Parathyroid adenoma (tissue), 2 donors: ENCODE measurements at regions not wholly inside any gene's neighbourhood (a gene's known extent, or its start where the extent isn't known, plus 50 kb on each side); places are given as distances from the start of the nearest gene placed in this dataset.

Experiments
- H2AFZ ChIP-seq: fragments of 300-600 bp; sonication (generic); one replicate; pipeline ENCODE4 v1.7.0; 2017; ENCODE audit warnings: antibody characterized with exemption, mild to moderate bottlenecking
- H3K27ac ChIP-seq: fragments of 300-600 bp; sonication (generic); one replicate; pipeline ENCODE4 v1.7.0; 2017
- H3K27me3 ChIP-seq: fragments of 300-600 bp; sonication (generic); one replicate; pipeline ENCODE4 v1.7.0; 2017; ENCODE audit warnings: low read length; ENCODE audit not compliant: control insufficient read depth, insufficient read depth
- H3K36me3 ChIP-seq: fragments of 300-600 bp; sonication (generic); one replicate; pipeline ENCODE4 v1.7.0; 2017; ENCODE audit warnings: low read length; ENCODE audit not compliant: control insufficient read depth, insufficient read depth
- H3K4me1 ChIP-seq: fragments of 300-600 bp; sonication (generic); one replicate; pipeline ENCODE4 v1.7.0; 2017; ENCODE audit warnings: control low read depth
- H3K4me2 ChIP-seq: fragments of 300-600 bp; sonication (generic); one replicate; pipeline ENCODE4 v1.7.0; 2017; ENCODE audit warnings: low read length
- H3K4me3 ChIP-seq: fragments of 300-600 bp; sonication (generic); one replicate; pipeline ENCODE4 v1.7.0; 2017; ENCODE audit warnings: low read depth, low read length
- H3K79me2 ChIP-seq: fragments of 300-600 bp; sonication (generic); one replicate; pipeline ENCODE4 v1.7.0; 2017; ENCODE audit warnings: control low read depth
- H3K9ac ChIP-seq: fragments of 300-600 bp; sonication (generic); one replicate; pipeline ENCODE4 v1.7.0; 2017; ENCODE audit warnings: mild to moderate bottlenecking
- H3K9me3 ChIP-seq: fragments of 300-600 bp; sonication (generic); one replicate; pipeline ENCODE4 v1.7.0; 2017; ENCODE audit warnings: low read length; ENCODE audit not compliant: control insufficient read depth
- TF ChIP-seq, protein P1 (sequence below): fragments of 300-600 bp; sonication (generic); IDR thresholded peaks from one replicate; pipeline ENCODE4 v1.7.0; 2017; ENCODE audit warnings: antibody characterized with exemption, mild to moderate bottlenecking
- donor health status: primary hyperparathyroidism.

GRCh38 chr12:116343331-116343884, 65.9 kb upstream of the MED13L start:
- Histone ChIP-seq H2AFZ (no peak overlapping the region), H3K36me3 (no peaks in the 10 kb centered on the region)

GRCh38 chr12:116346222-116346621, 68.7 kb upstream of the MED13L start:
- Histone ChIP-seq H3K4me1 (no peaks in the 10 kb centered on the region), H3K27ac (no peak overlapping the region), H3K4me3 (no peak overlapping the region), H3K79me2 (no peaks in the 10 kb centered on the region), H3K27me3 (no peaks in the 10 kb centered on the region), H3K4me2 (no peak overlapping the region), H3K9ac (no peak overlapping the region), H3K36me3 (no peaks in the 10 kb centered on the region), H2AFZ (no peak overlapping the region), H3K9me3 (no peaks in the 10 kb centered on the region)
- TF ChIP-seq, protein P1, sequence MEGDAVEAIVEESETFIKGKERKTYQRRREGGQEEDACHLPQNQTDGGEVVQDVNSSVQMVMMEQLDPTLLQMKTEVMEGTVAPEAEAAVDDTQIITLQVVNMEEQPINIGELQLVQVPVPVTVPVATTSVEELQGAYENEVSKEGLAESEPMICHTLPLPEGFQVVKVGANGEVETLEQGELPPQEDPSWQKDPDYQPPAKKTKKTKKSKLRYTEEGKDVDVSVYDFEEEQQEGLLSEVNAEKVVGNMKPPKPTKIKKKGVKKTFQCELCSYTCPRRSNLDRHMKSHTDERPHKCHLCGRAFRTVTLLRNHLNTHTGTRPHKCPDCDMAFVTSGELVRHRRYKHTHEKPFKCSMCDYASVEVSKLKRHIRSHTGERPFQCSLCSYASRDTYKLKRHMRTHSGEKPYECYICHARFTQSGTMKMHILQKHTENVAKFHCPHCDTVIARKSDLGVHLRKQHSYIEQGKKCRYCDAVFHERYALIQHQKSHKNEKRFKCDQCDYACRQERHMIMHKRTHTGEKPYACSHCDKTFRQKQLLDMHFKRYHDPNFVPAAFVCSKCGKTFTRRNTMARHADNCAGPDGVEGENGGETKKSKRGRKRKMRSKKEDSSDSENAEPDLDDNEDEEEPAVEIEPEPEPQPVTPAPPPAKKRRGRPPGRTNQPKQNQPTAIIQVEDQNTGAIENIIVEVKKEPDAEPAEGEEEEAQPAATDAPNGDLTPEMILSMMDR: no peak

More at GRCh38 chr12:116343331-116343884, 65.9 kb upstream of the MED13L start:
- TF ChIP-seq, protein P1: no peak
- Histone ChIP-seq H3K4me1 (no peaks in the 10 kb centered on the region), H3K79me2 (no peaks in the 10 kb centered on the region), H3K9me3 (no peaks in the 10 kb centered on the region), H3K4me2 (no peak overlapping the region), H3K27ac (no peak overlapping the region), H3K4me3 (no peak overlapping the region), H3K27me3 (no peaks in the 10 kb centered on the region), H3K9ac (no peak overlapping the region)

GRCh38 chr12:116346741-116347140, 69.2 kb upstream of the MED13L start:
- Histone ChIP-seq H3K27me3 (no peaks in the 10 kb centered on the region), H3K4me1 (no peaks in the 10 kb centered on the region), H3K9me3 (no peaks in the 10 kb centered on the region), H3K79me2 (no peaks in the 10 kb centered on the region), H3K36me3 (no peaks in the 10 kb centered on the region), H2AFZ (no peak overlapping the region), H3K4me2 (no peak overlapping the region), H3K27ac (no peak overlapping the region), H3K4me3 (no peak overlapping the region), H3K9ac (no peak overlapping the region)
- TF ChIP-seq, protein P1: no peak

DNA sequence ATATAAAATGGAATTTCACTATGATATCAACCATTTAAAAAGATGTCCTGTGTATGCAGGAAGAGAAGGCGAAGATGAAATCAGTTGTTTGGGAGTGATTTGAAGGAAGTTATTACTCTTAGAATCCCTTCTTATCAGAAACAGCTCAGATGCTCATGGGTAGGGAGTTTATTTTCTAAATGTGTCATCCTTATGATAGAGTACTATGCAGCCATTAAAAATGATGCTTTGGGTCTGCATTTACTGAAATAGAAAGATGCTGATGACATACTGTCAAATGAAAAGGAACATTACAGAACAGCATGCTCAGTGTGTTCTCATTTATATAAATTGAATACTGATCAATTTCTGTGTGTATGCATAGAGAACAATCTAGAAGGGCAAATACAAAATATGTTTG, 69.8 kb upstream of the MED13L start:
- Histone ChIP-seq H3K79me2 (no peaks in the 10 kb centered on the region), H3K9me3 (no peaks in the 10 kb centered on the region), H3K4me1 (no peaks in the 10 kb centered on the region), H3K27ac (no peak overlapping the region), H3K4me2 (no peak overlapping the region), H2AFZ (no peak overlapping the region), H3K9ac (no peak overlapping the region), H3K4me3 (no peak overlapping the region), H3K27me3 (no peaks in the 10 kb centered on the region), H3K36me3 (no peaks in the 10 kb centered on the region)
- TF ChIP-seq, protein P1: no peak

DNA sequence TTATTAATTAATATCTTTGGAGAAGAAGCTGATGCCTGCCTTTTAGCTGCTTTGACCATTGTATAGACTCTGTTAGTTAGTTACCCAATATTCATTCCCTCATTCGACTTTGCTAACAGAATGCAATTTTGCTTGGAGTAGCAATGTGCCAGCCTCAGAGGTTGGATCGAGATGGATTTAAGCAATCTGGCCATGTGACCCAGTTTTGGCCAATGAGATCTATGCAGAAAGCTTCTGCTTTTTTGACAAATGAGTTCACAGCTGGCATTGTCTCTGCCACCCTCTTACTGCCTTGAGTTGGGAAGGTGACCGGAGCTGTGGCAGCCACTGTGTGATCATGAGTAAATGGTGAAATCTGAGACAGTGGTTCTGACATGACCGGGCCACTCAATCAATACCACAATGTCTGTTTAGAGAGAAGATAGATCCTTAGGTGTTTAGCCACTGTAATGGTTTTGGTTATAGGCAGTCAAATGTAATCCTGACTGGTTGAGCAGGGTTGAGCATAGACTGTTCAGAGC, 74.9 kb upstream of the MED13L start:
- H3K9me3 ChIP-seq: no peaks in the 10 kb centered on the region
- H3K4me1 ChIP-seq: no peaks in the 10 kb centered on the region

More for the DNA sequence above, 74.9 kb upstream of the MED13L start:
- Histone ChIP-seq H2AFZ (no peak overlapping the region), H3K27ac (no peak overlapping the region), H3K9ac (no peak overlapping the region), H3K4me3 (no peak overlapping the region), H3K79me2 (no peaks in the 10 kb centered on the region), H3K27me3 (no peaks in the 10 kb centered on the region), H3K4me2 (no peak overlapping the region), H3K36me3 (no peaks in the 10 kb centered on the region)
- TF ChIP-seq, protein P1: no peak
